ENCODE measurements at regions not wholly inside any gene's neighbourhood (a gene's known extent, or its start where the extent isn't known, plus 50 kb on each side); places are given as distances from the start of the nearest gene placed in this dataset.

DNA sequence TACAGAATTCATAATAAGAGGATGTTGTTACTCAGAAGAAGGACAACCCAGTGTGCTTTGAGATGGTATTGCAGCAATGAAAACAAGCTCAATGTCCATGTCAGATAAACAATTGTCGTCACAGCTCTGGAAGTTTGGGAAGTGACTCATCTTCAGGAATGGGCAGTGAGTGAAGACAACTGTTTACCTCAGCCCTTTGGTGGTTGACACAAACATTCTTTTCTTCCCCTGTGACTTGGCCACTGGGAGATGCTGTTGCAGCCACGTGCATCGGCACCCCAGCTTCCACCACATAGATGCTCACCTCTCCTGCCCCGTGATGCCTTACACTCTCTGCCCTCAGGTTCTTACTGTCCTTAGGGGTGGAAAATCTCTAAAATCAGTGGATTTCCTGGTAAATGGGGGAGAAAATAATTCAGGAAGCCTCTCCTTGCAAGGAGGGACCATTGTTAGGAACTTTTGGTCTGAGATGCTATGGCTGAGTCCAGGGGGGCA lies 114.1 kb upstream of the GALNT15 start:
- CTCF ChIA-PET: interaction anchor here (0.9 to 4.8 kb wide), 2 partner anchors 12 to 167 kb away, joined by 3 to 32 read pairs; no protein-coding TSS in a partner anchor
- Histone ChIP-seq H3K4me3 (no peak overlapping the region), H3K4me2 (ENCODE audit: control insufficient read depth, insufficient read depth) (no peak overlapping the region), H3K36me3 (ENCODE audit: control insufficient read depth in 2 of 2, insufficient read depth in 2 of 2, low read length in 1 of 2) (no peaks in the 10 kb centered on the region), H3K9ac (ENCODE audit: control insufficient read depth, insufficient read depth, low read length) (no peak overlapping the region), H3K4me1 (ENCODE audit: control insufficient read depth, insufficient read depth, low read length) (no peaks in the 10 kb centered on the region), H3K79me2 (ENCODE audit: control insufficient read depth, insufficient read depth, low read length) (no peaks in the 10 kb centered on the region), H4K20me1 (ENCODE audit: control insufficient read depth, insufficient read depth) (no peaks in the 10 kb centered on the region), H3K27ac (ENCODE audit: control insufficient read depth, insufficient read depth) (no peak overlapping the region), H2AFZ (ENCODE audit: control insufficient read depth, low read depth, low read length) (no peak overlapping the region), H3K9me3 (replicated peaks; ENCODE audit: control insufficient read depth, insufficient read depth, low read length) (no peaks in the 10 kb centered on the region), H3K27me3 (replicated peaks in 1 of 2; ENCODE audit: control insufficient read depth in 2 of 2, insufficient read depth in 2 of 2, low read length in 1 of 2) (no peaks in the 10 kb centered on the region)
- in situ Hi-C loops (cut with MboI): no loop called here
- TF ChIP-seq ASH2L (IDR thresholded peaks at IDR 0.05; ENCODE audit: borderline replicate concordance, low read depth): no peak
- no peak for TF ChIP-seq MLLT1 (IDR thresholded peaks at IDR 0.05)
- TF ChIP-seq, protein P1, sequence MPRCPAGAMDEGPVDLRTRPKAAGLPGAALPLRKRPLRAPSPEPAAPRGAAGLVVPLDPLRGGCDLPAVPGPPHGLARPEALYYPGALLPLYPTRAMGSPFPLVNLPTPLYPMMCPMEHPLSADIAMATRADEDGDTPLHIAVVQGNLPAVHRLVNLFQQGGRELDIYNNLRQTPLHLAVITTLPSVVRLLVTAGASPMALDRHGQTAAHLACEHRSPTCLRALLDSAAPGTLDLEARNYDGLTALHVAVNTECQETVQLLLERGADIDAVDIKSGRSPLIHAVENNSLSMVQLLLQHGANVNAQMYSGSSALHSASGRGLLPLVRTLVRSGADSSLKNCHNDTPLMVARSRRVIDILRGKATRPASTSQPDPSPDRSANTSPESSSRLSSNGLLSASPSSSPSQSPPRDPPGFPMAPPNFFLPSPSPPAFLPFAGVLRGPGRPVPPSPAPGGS (IDR thresholded peaks at IDR 0.05; ENCODE audit: borderline replicate concordance, insufficient read depth, low read depth, low read length, poor library complexity, severe bottlenecking): no peak
- TF ChIP-seq MYB (IDR thresholded peaks at IDR 0.05; ENCODE audit: borderline replicate concordance, low read depth, low read length): no peak
- TF ChIP-seq, protein P2, sequence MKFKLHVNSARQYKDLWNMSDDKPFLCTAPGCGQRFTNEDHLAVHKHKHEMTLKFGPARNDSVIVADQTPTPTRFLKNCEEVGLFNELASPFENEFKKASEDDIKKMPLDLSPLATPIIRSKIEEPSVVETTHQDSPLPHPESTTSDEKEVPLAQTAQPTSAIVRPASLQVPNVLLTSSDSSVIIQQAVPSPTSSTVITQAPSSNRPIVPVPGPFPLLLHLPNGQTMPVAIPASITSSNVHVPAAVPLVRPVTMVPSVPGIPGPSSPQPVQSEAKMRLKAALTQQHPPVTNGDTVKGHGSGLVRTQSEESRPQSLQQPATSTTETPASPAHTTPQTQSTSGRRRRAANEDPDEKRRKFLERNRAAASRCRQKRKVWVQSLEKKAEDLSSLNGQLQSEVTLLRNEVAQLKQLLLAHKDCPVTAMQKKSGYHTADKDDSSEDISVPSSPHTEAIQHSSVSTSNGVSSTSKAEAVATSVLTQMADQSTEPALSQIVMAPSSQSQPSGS (IDR thresholded peaks at IDR 0.05; ENCODE audit: low read length): no peak
- TF ChIP-seq SREBF1 (IDR thresholded peaks at IDR 0.05; ENCODE audit: low read length): no peak
- TF ChIP-seq, protein P3, sequence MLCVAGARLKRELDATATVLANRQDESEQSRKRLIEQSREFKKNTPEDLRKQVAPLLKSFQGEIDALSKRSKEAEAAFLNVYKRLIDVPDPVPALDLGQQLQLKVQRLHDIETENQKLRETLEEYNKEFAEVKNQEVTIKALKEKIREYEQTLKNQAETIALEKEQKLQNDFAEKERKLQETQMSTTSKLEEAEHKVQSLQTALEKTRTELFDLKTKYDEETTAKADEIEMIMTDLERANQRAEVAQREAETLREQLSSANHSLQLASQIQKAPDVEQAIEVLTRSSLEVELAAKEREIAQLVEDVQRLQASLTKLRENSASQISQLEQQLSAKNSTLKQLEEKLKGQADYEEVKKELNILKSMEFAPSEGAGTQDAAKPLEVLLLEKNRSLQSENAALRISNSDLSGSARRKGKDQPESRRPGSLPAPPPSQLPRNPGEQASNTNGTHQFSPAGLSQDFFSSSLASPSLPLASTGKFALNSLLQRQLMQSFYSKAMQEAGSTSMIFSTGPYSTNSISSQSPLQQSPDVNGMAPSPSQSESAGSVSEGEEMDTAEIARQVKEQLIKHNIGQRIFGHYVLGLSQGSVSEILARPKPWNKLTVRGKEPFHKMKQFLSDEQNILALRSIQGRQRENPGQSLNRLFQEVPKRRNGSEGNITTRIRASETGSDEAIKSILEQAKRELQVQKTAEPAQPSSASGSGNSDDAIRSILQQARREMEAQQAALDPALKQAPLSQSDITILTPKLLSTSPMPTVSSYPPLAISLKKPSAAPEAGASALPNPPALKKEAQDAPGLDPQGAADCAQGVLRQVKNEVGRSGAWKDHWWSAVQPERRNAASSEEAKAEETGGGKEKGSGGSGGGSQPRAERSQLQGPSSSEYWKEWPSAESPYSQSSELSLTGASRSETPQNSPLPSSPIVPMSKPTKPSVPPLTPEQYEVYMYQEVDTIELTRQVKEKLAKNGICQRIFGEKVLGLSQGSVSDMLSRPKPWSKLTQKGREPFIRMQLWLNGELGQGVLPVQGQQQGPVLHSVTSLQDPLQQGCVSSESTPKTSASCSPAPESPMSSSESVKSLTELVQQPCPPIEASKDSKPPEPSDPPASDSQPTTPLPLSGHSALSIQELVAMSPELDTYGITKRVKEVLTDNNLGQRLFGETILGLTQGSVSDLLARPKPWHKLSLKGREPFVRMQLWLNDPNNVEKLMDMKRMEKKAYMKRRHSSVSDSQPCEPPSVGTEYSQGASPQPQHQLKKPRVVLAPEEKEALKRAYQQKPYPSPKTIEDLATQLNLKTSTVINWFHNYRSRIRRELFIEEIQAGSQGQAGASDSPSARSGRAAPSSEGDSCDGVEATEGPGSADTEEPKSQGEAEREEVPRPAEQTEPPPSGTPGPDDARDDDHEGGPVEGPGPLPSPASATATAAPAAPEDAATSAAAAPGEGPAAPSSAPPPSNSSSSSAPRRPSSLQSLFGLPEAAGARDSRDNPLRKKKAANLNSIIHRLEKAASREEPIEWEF (IDR thresholded peaks at IDR 0.05; ENCODE audit: insufficient replicate concordance, low read depth, low read length): no peak
- TF ChIP-seq NFYB (IDR thresholded peaks at IDR 0.05; ENCODE audit: insufficient read depth, low read depth, low read length): no peak
- no peak for TF ChIP-seq NR2C1 (IDR thresholded peaks at IDR 0.05)
- no peak for TF ChIP-seq ATF7 (IDR thresholded peaks at IDR 0.05; ENCODE audit: low read depth)
- TF ChIP-seq RELA (IDR thresholded peaks at IDR 0.05; ENCODE audit: borderline replicate concordance, partially characterized antibody): no peak
- no peak for TF ChIP-seq MYC (IDR thresholded peaks at IDR 0.05; ENCODE audit: insufficient read depth, insufficient read length, insufficient replicate concordance, low read length, severe bottlenecking)
- DNase-seq (ENCODE audit: low read depth, low spot score) (no peak), ATAC-seq (no peak), FAIRE-seq (no peak)
- WGBS (ENCODE audit: insufficient coverage, insufficient replicate concordance, low lambda C conversion rate, missing lambda C conversion rate): 64% methylated on average over 3 of the region's 4 CpGs
- RAD21 ChIA-PET (ENCODE audit: unreplicated experiment): interaction anchor here (1.2 kb wide), 1 partner anchor 11 kb away, joined by 3 read pairs; no protein-coding TSS in a partner anchor
- intact Hi-C loops (cut with micrococcal nuclease; ENCODE audit: unreplicated experiment): no loop called here
- POLR2A ChIA-PET: interaction anchor here (0.6 kb wide), 3 partner anchors 98 to 1443 kb away, joined by 3 read pairs; no protein-coding TSS in a partner anchor
- SMC1A ChIA-PET (ENCODE audit: uncharacterized antibody, unreplicated experiment): interaction anchor here (2.1 kb wide), 1 partner anchor 11 kb away, joined by 4 read pairs; no protein-coding TSS in a partner anchor
- no TSS peak for BruUV-seq (replicated peaks)

All from GM12878 (cell line).